BE2C (cell line): ENCODE measurements at regions not wholly inside any gene's neighbourhood (a gene's known extent, or its start where the extent isn't known, plus 50 kb on each side); places are given as distances from the start of the nearest gene placed in this dataset.

ENCODE experiments used
- DNase-seq: peaks from one replicate; pipeline ENCODE4 v3.0.0-alpha.2; 2020
- H3K27me3 ChIP-seq: fragments of 250-450 bp; sonication (Bioruptor Pico); 2 replicates; pipeline ENCODE4 v1.5.1; 2020; ENCODE audit warnings: mild to moderate bottlenecking
- H3K36me3 ChIP-seq: fragments of 250-450 bp; sonication (Bioruptor Pico); 2 replicates; pipeline ENCODE4 v1.5.1; 2020; ENCODE audit warnings: mild to moderate bottlenecking
- H3K4me1 ChIP-seq: fragments of 250-450 bp; sonication (Bioruptor Pico); 2 replicates; pipeline ENCODE4 v1.5.1; 2020
- H3K4me3 ChIP-seq: 2 replicates; pipeline ENCODE4 v1.5.1; 2011; ENCODE audit warnings: low read depth, low read length
- H3K9me3 ChIP-seq: fragments of 250-450 bp; sonication (Bioruptor Pico); 2 replicates; pipeline ENCODE4 v1.5.1; 2020
- TF ChIP-seq, protein P1 (sequence below): IDR thresholded peaks from 2 replicates; pipeline ENCODE4 v1.5.1; 2012; ENCODE audit warnings: mild to moderate bottlenecking, low read depth, low read length

DNA sequence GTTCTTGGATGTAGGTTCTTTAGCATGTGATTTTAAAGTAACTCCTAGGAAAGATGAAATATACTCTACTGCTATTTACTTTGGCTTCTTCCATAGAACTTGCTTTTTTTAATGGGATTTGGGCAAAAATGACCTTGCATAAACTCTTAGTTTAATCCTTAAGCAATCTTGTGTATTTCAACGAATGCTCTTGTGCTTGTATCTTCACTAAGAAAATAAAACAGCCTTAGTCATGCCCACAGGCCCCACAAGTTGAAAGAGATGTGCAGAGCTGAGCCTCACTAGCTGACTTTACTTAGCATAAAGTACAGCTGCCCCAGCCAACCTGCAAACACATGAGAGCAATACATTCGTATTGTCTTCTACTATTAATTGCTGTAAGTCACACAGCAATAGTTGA is 1609.2 kb downstream of the STIM2 start:
- H3K27me3 ChIP-seq, result no peaks in the 10 kb centered on the region
- H3K4me1 ChIP-seq, result no peaks in the 10 kb centered on the region
- no peak overlapping the region for H3K4me3 ChIP-seq
- TF ChIP-seq, protein P1, sequence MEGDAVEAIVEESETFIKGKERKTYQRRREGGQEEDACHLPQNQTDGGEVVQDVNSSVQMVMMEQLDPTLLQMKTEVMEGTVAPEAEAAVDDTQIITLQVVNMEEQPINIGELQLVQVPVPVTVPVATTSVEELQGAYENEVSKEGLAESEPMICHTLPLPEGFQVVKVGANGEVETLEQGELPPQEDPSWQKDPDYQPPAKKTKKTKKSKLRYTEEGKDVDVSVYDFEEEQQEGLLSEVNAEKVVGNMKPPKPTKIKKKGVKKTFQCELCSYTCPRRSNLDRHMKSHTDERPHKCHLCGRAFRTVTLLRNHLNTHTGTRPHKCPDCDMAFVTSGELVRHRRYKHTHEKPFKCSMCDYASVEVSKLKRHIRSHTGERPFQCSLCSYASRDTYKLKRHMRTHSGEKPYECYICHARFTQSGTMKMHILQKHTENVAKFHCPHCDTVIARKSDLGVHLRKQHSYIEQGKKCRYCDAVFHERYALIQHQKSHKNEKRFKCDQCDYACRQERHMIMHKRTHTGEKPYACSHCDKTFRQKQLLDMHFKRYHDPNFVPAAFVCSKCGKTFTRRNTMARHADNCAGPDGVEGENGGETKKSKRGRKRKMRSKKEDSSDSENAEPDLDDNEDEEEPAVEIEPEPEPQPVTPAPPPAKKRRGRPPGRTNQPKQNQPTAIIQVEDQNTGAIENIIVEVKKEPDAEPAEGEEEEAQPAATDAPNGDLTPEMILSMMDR, result no peak
- H3K36me3 ChIP-seq, result no peaks in the 10 kb centered on the region
- no peak for DNase-seq
- no peaks in the 10 kb centered on the region for H3K9me3 ChIP-seq

DNA sequence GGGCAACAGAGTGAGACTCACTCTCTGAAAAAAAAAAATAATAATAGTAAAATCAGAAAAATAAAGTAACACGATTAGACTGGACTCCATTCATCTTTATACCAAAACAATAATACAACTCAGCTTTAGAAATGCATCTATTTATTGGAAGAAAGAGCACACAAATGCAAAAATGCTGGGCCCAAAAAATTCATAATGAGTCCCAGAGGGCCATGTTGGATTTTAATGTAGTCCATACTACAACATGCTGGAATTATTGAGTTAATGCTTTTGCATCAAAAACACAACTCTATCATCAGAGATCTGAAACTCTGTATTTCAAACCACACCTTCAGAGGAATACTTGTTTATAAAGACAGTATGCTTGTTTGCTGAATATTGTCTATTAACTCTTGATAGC is 1614.7 kb downstream of the STIM2 start:
- no peak for DNase-seq
- no peaks in the 10 kb centered on the region for H3K4me1 ChIP-seq

DNA sequence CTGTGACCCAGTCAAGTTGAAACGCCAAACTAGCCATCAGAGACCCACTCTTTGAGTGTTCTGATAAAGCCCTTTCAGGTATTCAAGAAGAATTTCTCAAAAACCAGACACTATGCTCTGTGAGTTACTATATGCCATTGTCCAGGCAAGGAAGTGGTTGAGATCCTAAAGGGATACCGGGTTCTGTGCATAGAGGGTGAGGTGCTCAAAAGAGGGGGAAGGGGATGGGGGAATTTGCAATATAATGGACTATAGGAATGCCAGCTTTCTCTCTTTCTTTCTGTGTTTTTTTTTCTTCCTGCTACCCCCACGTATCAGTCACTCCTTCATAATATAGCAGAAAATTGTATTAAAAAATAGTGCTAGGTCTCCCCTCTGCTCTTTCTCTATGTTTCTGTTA is 1619.0 kb downstream of the STIM2 start:
- H3K4me1 ChIP-seq, result no peaks in the 10 kb centered on the region
- DNase-seq, result no peak
- H3K9me3 ChIP-seq, result no peaks in the 10 kb centered on the region
- H3K4me3 ChIP-seq, result no peak overlapping the region
- TF ChIP-seq, protein P1, result no peak
- H3K27me3 ChIP-seq, result no peaks in the 10 kb centered on the region
- no peaks in the 10 kb centered on the region for H3K36me3 ChIP-seq

More for the DNA sequence above, 1614.7 kb downstream of the STIM2 start:
- Histone ChIP-seq H3K9me3 (no peaks in the 10 kb centered on the region), H3K27me3 (no peaks in the 10 kb centered on the region), H3K4me3 (no peak overlapping the region), H3K36me3 (no peaks in the 10 kb centered on the region)
- TF ChIP-seq, protein P1, result no peak

DNA sequence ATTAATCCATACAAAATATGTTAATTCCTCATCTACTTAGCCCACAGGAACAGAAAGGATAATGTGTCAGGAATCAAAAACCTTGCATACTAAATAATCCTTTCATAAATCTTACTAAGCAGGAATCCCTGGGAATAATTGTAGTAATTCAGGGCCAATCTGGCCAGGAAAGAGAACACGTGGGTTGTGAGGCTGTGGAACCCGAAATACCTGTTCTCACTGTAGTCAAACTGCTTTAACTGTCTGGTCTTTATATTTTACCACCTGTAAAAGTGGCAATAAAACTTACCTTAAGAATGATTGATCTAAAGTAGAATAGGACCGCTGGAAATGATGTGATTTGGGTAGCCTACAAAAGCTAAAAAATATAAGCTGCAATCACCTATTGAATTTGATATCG is 1620.9 kb downstream of the STIM2 start:
- TF ChIP-seq, protein P1, result no peak
- Histone ChIP-seq H3K9me3 (no peaks in the 10 kb centered on the region), H3K4me1 (no peaks in the 10 kb centered on the region), H3K36me3 (no peaks in the 10 kb centered on the region), H3K27me3 (no peaks in the 10 kb centered on the region), H3K4me3 (no peak overlapping the region)
- DNase-seq, result no peak

DNA sequence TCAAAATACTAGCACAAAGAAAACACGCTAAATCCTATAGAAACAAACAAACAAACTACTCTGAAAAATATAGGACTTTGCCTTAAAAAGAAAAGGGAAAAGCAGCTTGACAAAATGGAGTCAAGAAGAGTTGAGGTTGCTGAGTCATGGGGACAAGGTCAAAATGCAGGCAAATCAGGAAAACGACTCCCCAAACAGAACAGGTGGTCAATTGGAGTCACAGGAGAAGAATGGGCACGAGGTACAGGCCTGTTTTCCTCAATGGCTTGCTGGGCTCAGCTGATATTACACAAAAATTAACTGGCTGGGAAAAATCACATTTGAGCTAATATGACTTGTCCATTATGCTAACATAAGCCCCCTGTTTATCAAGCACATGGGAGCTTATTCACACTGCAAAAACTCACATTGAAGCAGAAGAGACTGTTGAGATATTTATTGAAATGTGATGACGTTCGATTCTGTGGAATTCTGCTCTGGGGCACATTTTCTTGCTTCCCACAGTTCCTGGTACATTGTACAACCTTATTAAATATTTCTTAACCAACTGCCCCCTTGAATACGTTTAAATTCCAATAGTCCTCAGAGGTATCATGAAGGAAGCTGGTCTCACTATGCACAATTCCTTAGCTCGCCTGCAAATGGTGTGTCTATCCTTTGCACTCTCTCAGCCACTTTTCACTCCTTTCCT is 1622.1 kb downstream of the STIM2 start:
- Histone ChIP-seq H3K36me3 (no peaks in the 10 kb centered on the region), H3K9me3 (no peaks in the 10 kb centered on the region), H3K4me1 (no peaks in the 10 kb centered on the region), H3K27me3 (no peaks in the 10 kb centered on the region), H3K4me3 (no peak overlapping the region)
- DNase-seq, result no peak
- TF ChIP-seq, protein P1, result no peak

DNA sequence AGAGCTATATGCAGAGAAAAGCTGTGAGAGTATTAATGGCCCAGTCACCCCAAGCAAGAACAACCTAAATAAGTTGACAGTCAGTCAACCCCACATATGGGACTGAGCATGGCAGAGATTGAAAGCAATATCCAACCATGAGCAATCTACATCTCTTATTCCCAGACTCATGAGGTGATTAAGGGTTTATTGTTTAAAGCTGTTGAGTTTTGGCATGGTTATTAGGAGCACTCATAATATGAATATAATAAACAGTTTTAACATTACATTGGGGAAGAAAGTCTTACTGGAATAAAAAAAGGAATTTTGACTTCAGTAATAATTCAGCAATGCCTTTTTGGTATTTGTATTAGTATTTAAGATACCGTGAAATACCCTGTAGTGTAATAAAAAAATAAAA is 1627.4 kb downstream of the STIM2 start:
- no peak overlapping the region for H3K4me3 ChIP-seq
- no peaks in the 10 kb centered on the region for H3K4me1 ChIP-seq
- DNase-seq, result no peak
- no peaks in the 10 kb centered on the region for H3K9me3 ChIP-seq
- no peaks in the 10 kb centered on the region for H3K27me3 ChIP-seq
- H3K36me3 ChIP-seq, result no peaks in the 10 kb centered on the region
- TF ChIP-seq, protein P1, result no peak
